ENCODE measurements at regions not wholly inside any gene's neighbourhood (a gene's known extent, or its start where the extent isn't known, plus 50 kb on each side); places are given as distances from the start of the nearest gene placed in this dataset.
"Not testable (repeated sequence)": the region's sequence is repeated elsewhere in the genome, so short reads cannot be mapped to it uniquely, and the experiment has no call there.

DNA sequence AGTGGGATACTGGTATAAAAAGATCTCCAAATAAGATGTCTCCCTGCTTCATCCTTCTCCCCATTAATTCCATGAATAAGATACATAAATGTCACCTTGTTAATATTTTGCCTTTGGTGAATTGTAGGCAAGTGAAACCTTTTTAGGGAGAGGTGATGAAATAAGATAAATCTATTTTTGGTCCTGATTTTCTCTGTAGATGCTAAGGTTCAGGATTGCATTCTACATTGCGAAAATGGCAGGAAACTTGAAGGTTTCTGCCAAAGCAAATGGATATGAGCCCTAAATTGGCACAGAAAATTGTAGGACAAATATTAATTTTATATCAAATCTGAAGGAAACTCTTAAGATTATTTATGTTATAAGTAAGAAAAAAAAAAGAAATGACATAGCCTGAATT is 107.1 kb downstream of the PLPPR4 start:
- DNase-seq (ENCODE audit: low spot score) (no peak), ATAC-seq (no peak)
- H3K9me3 Mint-ChIP-seq: no peaks in the 10 kb centered on the region
- no peak overlapping the region for H3K4me3 Mint-ChIP-seq
- H3K27ac Mint-ChIP-seq: no peak overlapping the region
- 0 out of 2 replicates have a peak, but pooled peaks cover 2% of the 10 kb centered on the region for H3K4me1 Mint-ChIP-seq
- CTCF ChIA-PET: no interaction called here
- TF ChIP-seq JAZF1 (CRISPR knock-in tag; IDR thresholded peaks at IDR 0.05): no peak
- no peak for TF ChIP-seq MAX (CRISPR knock-in tag; IDR thresholded peaks at IDR 0.05)
- no peak for TF ChIP-seq ZNF671 (CRISPR knock-in tag; IDR thresholded peaks at IDR 0.05)
- no peak for TF ChIP-seq NFATC4 (CRISPR knock-in tag; IDR thresholded peaks at IDR 0.05)
- no peak for TF ChIP-seq ZNF423 (CRISPR knock-in tag; IDR thresholded peaks at IDR 0.05)
- TF ChIP-seq JUN (CRISPR knock-in tag; IDR thresholded peaks at IDR 0.05): no peak
- TF ChIP-seq HMGA2 (CRISPR knock-in tag; IDR thresholded peaks at IDR 0.05): no peak
- POLR2A ChIA-PET: no interaction called here
- H3K36me3 Mint-ChIP-seq: no peaks in the 10 kb centered on the region
- no peaks in the 10 kb centered on the region for H3K27me3 Mint-ChIP-seq (ENCODE audit: low read depth)

- TF ChIP-seq SP1 (CRISPR knock-in tag; conservative IDR thresholded peaks at IDR 0.05) (no peak), ZNF121 (CRISPR knock-in tag; IDR thresholded peaks at IDR 0.05) (no peak), NR3C1 (CRISPR knock-in tag; conservative IDR thresholded peaks at IDR 0.05; ENCODE audit: low read depth) (no peak)
- H3K4me1 Mint-ChIP-seq: 0 out of 2 replicates have a peak, but pooled peaks cover 2% of the 10 kb centered on the region
- ATAC-seq (no peak), DNase-seq (ENCODE audit: low spot score) (no peak)
- POLR2A ChIA-PET: no interaction called here
- H3K9me3 Mint-ChIP-seq: no peaks in the 10 kb centered on the region
- H3K27me3 Mint-ChIP-seq (ENCODE audit: low read depth): no peaks in the 10 kb centered on the region
- no peak overlapping the region for H3K27ac Mint-ChIP-seq
- H3K4me3 Mint-ChIP-seq: no peak overlapping the region
- no peaks in the 10 kb centered on the region for H3K36me3 Mint-ChIP-seq
- CTCF ChIA-PET: no interaction called here
Observed at GRCh38 chr1:99374109-99374508, 109.8 kb downstream of the PLPPR4 start.

DNA sequence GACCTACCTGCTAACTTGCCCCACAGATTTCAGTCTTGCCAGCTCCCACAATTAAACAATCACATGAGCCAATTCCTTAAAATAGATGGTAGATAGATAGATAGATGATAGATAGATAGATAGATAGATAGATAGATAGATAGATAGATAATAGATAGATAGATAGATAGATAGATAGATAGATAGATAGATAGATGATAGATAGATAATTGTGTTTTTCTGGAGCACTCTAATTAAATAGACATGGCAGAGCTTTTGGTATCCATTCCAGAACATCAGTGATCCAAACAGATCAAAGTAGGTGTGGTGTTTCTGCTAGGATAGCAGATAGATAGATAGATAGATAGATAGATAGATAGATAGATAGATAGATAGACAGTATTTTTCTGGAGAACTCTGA is 110.4 kb downstream of the PLPPR4 start:
- H3K4me3 Mint-ChIP-seq; POLR2A ChIA-PET; H3K27me3 Mint-ChIP-seq (ENCODE audit: low read depth); H3K4me1 Mint-ChIP-seq; H3K27ac Mint-ChIP-seq; H3K36me3 Mint-ChIP-seq; ATAC-seq; H3K9me3 Mint-ChIP-seq; DNase-seq (ENCODE audit: low spot score); CTCF ChIA-PET: not testable (repeated sequence)

DNA sequence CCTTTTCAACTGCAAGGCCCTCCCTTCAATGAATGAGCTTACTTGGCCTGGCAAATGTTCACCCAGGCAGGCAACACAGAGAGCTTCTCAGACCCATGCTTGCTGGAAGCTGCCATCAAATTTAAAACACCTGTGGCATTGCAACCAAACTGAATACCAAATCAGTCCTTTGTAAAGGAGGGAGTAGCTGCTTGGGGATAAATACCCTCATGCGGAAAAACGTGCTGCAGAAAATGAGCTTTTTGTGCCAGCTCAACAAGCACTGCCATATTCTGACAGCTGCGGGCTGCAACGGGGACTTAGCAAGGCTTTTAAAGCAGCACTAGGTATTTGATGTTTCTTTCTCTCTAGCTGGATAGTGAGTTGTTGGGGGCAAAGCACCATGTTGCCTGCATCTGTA is 119.7 kb downstream of the PLPPR4 start:
- peaks cover 5% of the 10 kb centered on the region for H3K9me3 Mint-ChIP-seq
- no peak overlapping the region for H3K27ac Mint-ChIP-seq
- no peak for ATAC-seq
- H3K27me3 Mint-ChIP-seq (ENCODE audit: low read depth): no peaks in the 10 kb centered on the region
- ChIA-PET CTCF (interaction anchor here (1.3 kb wide), 1 partner anchor 57 kb away, joined by 3 read pairs; no protein-coding TSS in a partner anchor), POLR2A (no interaction called here)
- H3K4me3 Mint-ChIP-seq: no peak overlapping the region
- no peak for DNase-seq (ENCODE audit: low spot score)
- 0 out of 2 replicates have a peak, but pooled peaks cover 3% of the 10 kb centered on the region for H3K36me3 Mint-ChIP-seq
- 0 out of 2 replicates have a peak, but pooled peaks cover 3% of the 10 kb centered on the region for H3K4me1 Mint-ChIP-seq
- TF ChIP-seq GTF2I (CRISPR knock-in tag; conservative IDR thresholded peaks at IDR 0.05) (no peak), KAT7 (CRISPR knock-in tag; IDR thresholded peaks at IDR 0.05; ENCODE audit: borderline replicate concordance) (no peak), FOXK1 (CRISPR knock-in tag; IDR thresholded peaks at IDR 0.05) (no peak), E2F1 (CRISPR knock-in tag; IDR thresholded peaks at IDR 0.05) (no peak), USF2 (CRISPR knock-in tag; IDR thresholded peaks at IDR 0.05) (no peak), RORB (CRISPR knock-in tag; IDR thresholded peaks at IDR 0.05) (no peak), PREB (CRISPR knock-in tag; IDR thresholded peaks at IDR 0.05; ENCODE audit: borderline replicate concordance) (no peak)
- TF ChIP-seq, protein P1, sequence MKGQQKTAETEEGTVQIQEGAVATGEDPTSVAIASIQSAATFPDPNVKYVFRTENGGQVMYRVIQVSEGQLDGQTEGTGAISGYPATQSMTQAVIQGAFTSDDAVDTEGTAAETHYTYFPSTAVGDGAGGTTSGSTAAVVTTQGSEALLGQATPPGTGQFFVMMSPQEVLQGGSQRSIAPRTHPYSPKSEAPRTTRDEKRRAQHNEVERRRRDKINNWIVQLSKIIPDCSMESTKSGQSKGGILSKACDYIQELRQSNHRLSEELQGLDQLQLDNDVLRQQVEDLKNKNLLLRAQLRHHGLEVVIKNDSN (CRISPR knock-in tag; IDR thresholded peaks at IDR 0.05): no peak
- TF ChIP-seq, protein P2, sequence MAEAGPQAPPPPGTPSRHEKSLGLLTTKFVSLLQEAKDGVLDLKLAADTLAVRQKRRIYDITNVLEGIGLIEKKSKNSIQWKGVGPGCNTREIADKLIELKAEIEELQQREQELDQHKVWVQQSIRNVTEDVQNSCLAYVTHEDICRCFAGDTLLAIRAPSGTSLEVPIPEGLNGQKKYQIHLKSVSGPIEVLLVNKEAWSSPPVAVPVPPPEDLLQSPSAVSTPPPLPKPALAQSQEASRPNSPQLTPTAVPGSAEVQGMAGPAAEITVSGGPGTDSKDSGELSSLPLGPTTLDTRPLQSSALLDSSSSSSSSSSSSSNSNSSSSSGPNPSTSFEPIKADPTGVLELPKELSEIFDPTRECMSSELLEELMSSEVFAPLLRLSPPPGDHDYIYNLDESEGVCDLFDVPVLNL (CRISPR knock-in tag; IDR thresholded peaks at IDR 0.05; ENCODE audit: borderline replicate concordance, low read depth): no peak
- TF ChIP-seq, protein P3, sequence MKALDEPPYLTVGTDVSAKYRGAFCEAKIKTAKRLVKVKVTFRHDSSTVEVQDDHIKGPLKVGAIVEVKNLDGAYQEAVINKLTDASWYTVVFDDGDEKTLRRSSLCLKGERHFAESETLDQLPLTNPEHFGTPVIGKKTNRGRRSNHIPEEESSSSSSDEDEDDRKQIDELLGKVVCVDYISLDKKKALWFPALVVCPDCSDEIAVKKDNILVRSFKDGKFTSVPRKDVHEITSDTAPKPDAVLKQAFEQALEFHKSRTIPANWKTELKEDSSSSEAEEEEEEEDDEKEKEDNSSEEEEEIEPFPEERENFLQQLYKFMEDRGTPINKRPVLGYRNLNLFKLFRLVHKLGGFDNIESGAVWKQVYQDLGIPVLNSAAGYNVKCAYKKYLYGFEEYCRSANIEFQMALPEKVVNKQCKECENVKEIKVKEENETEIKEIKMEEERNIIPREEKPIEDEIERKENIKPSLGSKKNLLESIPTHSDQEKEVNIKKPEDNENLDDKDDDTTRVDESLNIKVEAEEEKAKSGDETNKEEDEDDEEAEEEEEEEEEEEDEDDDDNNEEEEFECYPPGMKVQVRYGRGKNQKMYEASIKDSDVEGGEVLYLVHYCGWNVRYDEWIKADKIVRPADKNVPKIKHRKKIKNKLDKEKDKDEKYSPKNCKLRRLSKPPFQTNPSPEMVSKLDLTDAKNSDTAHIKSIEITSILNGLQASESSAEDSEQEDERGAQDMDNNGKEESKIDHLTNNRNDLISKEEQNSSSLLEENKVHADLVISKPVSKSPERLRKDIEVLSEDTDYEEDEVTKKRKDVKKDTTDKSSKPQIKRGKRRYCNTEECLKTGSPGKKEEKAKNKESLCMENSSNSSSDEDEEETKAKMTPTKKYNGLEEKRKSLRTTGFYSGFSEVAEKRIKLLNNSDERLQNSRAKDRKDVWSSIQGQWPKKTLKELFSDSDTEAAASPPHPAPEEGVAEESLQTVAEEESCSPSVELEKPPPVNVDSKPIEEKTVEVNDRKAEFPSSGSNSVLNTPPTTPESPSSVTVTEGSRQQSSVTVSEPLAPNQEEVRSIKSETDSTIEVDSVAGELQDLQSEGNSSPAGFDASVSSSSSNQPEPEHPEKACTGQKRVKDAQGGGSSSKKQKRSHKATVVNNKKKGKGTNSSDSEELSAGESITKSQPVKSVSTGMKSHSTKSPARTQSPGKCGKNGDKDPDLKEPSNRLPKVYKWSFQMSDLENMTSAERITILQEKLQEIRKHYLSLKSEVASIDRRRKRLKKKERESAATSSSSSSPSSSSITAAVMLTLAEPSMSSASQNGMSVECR (CRISPR knock-in tag; IDR thresholded peaks at IDR 0.05; ENCODE audit: borderline replicate concordance): no peak

Measured in WTC11 (cell line).